Left kidney (tissue), 1 donor: ENCODE measurements at regions not wholly inside any gene's neighbourhood (a gene's known extent, or its start where the extent isn't known, plus 50 kb on each side); places are given as distances from the start of the nearest gene placed in this dataset.

ENCODE experiments used
- DNase-seq: peaks from one replicate; pipeline ENCODE4 v3.0.0-alpha.2; 2013

DNA sequence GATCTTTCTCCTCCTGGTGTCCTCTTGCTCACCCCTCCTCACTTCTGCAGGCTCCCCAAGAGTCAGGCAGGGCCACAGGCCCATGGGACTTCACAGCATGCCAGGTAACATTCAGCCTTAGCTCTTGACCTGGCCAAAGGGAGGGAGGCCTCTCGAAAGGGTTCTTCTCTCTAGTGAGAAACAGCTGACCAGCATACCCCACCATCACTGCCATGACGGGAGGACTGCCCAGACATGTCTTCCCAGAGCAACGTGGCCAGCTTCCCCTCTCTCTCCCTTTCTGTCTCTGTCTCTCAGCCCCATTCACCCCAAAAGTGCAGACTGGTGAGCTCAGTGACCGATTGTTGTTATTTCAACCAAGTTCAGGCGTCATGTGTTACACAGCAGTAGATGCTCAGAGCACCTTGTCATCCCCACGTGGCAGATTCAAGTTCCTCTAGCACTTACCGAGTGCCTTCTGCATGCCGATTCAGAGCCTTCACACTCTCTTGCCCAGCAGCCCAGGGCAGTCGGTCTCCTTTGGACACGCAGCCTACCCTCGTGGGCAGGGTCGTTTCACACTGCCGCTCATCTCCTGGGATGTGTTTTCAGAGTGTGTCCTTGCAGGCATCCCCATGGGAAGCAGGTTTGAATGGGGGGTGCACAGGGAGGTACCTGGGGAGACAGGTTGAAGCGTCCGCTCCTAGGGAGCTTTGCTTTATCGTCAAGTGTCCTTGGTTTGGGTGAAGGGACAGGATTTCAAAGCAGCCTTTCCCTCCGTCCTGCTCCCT lies 259.9 kb downstream of the NDUFA10 start:
- DNase-seq = no peak

GRCh38 chr2:239763433-239764097 lies 261.6 kb downstream of the NDUFA10 start:
- no peak for DNase-seq

GRCh38 chr2:239762655-239763269 lies 262.4 kb downstream of the NDUFA10 start:
- no peak for DNase-seq

- no peak for DNase-seq
Observed at GRCh38 chr2:239762106-239762505, 263.0 kb downstream of the NDUFA10 start.

DNA sequence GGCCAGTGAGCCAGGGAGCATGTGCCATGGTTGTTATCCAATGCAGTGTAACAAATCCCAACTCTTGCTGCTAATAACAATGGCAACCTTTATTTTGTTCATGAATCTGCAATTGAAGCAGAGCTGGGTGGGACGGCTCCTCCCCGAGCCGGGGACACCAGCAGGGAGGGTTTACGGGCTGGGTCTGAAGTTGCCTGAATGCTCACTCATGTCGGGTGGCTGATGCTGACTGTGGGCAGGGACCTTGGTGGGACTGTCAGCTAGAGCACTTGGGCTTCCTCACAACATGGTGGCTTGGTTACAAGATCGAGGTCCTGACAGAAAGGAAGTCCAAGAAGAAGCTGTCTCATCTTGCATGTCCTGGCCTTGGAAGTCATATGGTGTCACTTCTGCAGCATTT lies 264.5 kb downstream of the NDUFA10 start:
- no peak for DNase-seq

DNA sequence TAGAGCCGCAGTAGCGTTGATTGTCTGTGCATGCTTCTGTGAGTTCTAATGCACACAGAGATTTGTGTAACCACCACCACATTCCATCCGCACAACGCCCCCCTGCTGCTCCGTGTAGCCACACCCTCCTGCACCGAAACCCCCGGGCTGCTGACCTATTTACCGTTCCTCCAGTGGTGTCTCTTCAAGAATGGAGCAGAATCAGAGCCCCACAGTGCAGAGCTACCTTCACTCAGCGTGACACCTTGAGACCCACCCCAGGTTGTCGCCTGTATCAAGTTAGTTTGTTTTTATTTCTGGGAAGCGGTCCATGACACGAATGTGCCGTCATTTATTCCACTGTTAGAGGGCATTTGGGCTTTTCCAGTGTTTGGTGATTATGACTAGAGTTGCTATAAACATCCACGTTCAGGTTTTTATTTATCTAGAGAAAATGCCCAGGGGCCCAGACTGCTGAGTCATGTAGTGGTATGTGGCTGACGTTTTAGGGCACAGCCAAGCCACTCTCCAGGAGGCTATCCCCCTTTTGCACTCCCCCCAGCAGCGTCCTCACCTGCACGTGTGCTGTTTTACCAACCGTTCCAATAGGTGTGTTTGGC lies 266.8 kb downstream of the NDUFA10 start:
- no peak for DNase-seq

GRCh38 chr2:239756790-239757760 lies 268.1 kb downstream of the NDUFA10 start:
- DNase-seq = no peak

DNA sequence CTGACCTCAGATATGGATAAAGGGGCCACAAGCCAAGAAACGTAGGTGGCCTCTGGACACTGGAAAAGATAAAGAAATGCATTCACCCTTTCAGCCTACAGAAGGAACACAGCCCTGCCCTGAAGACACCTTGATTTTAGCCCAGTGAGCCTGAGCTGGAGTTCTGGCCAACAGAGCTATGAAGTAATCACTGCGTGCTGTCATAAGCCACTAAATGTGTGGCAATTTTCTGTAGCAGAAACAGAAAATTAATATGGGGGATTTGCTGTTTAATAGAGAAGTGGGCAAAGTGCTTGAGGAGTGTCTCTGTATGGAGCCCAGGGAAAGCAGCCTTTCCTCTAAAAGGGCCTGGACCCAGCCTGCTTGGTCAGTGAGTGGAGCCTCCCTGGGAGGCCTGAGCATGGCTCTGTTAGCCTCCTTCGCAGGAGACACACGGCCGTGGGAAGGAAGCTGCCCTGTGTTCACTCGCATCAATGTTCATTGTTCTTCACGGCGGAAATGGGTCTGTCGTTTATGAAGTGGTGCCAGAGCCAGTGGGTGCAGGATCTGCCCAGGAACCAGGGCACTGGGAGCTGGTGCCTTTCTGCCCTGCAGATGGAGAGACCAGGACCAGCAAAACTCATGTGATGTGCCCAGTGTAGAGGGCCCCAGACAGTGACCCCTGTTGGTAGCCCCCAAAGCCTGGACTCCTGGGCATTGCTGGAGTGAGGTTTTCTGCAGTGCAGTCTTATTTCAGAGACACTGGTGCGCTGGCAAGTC lies 268.9 kb downstream of the NDUFA10 start:
- no peak for DNase-seq

- no peak for DNase-seq
Observed at GRCh38 chr2:239753401-239753837, 271.7 kb downstream of the NDUFA10 start.

- no peak for DNase-seq
Observed at GRCh38 chr2:239752951-239753350, 272.2 kb downstream of the NDUFA10 start.

DNA sequence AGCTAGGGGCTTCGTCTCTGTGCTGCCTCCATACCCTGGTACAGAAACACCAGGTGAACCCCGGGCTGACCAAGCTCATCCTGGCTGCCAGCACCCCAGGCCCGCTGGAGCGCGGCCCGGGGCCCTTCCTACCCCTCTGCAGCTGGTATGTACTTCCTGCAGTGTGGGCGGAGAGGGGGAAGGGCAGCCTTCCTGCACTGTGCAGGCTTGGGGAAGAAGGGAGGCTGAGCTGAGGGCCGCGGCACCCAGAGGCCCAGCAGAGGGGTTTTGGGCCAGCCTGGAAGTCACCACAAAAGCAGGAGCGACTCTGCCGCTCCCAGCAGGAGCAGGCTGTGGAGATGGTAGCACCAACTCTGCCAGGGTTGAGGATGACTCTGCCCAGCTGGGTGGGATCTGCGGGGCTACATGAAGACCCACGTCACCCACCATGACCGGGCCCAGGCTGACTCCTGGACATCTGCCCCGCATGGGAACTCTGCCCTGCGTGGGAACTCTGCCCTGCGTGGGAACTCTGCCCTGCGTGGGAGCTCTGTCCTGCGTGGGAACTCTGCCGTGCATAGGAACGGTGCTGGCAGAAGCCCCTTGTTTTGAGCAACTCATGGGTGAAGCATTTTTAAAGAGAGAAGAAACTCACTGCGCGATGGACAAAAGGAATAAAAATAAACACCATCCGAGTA lies 273.3 kb downstream of the NDUFA10 start:
- DNase-seq = no peak

DNA sequence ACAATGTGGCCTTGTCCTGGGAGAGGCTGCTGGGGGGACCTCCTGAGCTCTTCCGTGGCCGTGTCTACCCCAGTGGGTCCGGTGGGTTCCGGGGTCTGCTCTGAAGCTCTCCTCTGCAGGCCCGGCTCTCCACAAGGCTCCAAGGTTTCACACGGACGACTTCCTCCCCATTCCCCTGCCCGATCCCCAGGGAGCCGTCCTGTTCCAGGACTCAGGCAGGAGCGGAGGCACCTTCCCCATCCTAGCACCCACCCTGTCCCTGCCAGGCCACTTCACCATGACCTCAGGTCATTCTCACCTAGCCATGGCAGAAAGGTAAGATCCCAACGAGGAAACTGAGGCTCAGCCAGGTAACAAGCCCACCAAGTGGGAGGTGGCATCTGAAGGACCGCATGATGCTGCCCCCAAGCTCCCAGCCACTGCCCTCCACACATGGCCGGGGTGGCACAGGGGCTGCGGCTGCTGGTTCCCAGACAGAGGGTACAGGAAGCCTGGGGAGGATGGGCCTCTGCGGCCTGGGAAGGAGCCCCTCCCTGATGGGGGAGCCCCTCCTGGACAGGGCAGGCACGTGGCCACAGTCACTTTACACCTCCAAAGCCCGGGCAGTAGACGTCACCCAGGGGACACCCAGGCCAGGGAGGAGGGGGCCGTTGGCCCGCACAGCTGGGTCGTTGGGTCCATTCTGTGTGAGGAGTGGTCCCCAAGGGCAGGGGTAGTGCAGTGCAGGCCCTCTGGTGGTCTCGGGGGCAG lies 274.0 kb downstream of the NDUFA10 start:
- DNase-seq = no peak

GRCh38 chr2:239750045-239750835 lies 274.9 kb downstream of the NDUFA10 start:
- DNase-seq = no peak

GRCh38 chr2:239749272-239749873 lies 275.8 kb downstream of the NDUFA10 start:
- DNase-seq = no peak

GRCh38 chr2:239748811-239749210 lies 276.3 kb downstream of the NDUFA10 start:
- no peak for DNase-seq

DNA sequence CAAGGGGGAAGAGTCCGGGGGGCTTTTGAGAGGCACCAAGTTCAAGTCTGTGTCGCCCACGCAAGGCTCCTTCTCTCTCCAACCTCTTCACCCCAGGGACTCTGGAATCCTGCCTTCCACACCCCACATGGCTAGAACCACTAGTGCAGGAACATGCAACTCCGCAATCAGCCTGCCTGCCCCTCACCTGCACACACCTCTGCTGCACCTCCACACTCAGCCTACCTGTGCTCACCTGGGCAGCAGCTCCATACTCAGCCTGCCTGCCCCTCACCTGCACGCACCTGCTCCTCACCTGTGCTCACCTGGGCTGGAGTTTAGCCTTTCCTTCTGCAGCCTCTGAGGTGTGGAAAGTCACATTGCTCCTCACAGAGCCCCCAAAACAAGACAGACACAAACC lies 277.4 kb downstream of the NDUFA10 start:
- no peak for DNase-seq

- DNase-seq = no peak
Observed at GRCh38 chr2:239747274-239747673, 277.9 kb downstream of the NDUFA10 start.

- no peak for DNase-seq
Observed at GRCh38 chr2:239746559-239747246, 278.4 kb downstream of the NDUFA10 start.
